GM23338 (cell line): ENCODE measurements at regions not wholly inside any gene's neighbourhood (a gene's known extent, or its start where the extent isn't known, plus 50 kb on each side); places are given as distances from the start of the nearest gene placed in this dataset.

Source experiments
- ATAC-seq: fragments of 200-7000 bp; cut with Tn5 transposase; 3 replicates; pipeline ENCODE4 v1.9.1; 2020
- DNase-seq: peaks from one replicate; pipeline ENCODE4 v3.0.0-alpha.2; 2015; ENCODE audit warnings: low spot score
- H2AFZ ChIP-seq: fragments of 200-600 bp; sonication (generic); 2 replicates; pipeline ENCODE4 v1.8.0; 2016; ENCODE audit warnings: antibody characterized with exemption, mild to moderate bottlenecking, moderate library complexity
- H3F3A ChIP-seq: fragments of 200-600 bp; sonication (generic); replicated peaks from 2 replicates; pipeline ENCODE4 v1.8.0; 2017; ENCODE audit warnings: antibody characterized with exemption, mixed run types, low read depth
- H3K27ac ChIP-seq: fragments of 200-600 bp; sonication (generic); 2 replicates; pipeline ENCODE4 v1.6.1; 2016; ENCODE audit warnings: low read depth
- H3K27me3 ChIP-seq: fragments of 200-600 bp; sonication (generic); 2 replicates; pipeline ENCODE4 v1.8.0; 2016; ENCODE audit warnings: mild to moderate bottlenecking, mixed run types, moderate library complexity; ENCODE audit not compliant: insufficient read depth
- H3K36me3 ChIP-seq: fragments of 200-600 bp; sonication (generic); 2 replicates; pipeline ENCODE4 v1.8.0; 2016; ENCODE audit warnings: mild to moderate bottlenecking; ENCODE audit not compliant: insufficient read depth
- H3K4me1 ChIP-seq: fragments of 200-600 bp; sonication (generic); 2 replicates; pipeline ENCODE4 v1.8.0; 2016; ENCODE audit warnings: mild to moderate bottlenecking, moderate library complexity; ENCODE audit not compliant: insufficient read depth
- H3K4me2 ChIP-seq: fragments of 200-600 bp; sonication (generic); 2 replicates; pipeline ENCODE4 v1.7.1; 2017; ENCODE audit warnings: mixed run types
- H3K4me3 ChIP-seq: fragments of 200-600 bp; sonication (generic); 2 replicates; pipeline ENCODE4 v1.6.1; 2016; ENCODE audit warnings: mixed run types
- H3K79me2 ChIP-seq: fragments of 200-600 bp; sonication (generic); replicated peaks from 2 replicates; pipeline ENCODE4 v1.8.0; 2017; ENCODE audit warnings: mild to moderate bottlenecking; ENCODE audit not compliant: insufficient read depth
- H3K9me2 ChIP-seq: fragments of 200-600 bp; sonication (generic); 2 replicates; pipeline ENCODE4 v1.8.0; 2017; ENCODE audit not compliant: insufficient read depth
- H4K20me1 ChIP-seq: fragments of 200-600 bp; sonication (generic); replicated peaks from 2 replicates; pipeline ENCODE4 v1.8.0; 2017; ENCODE audit warnings: mild to moderate bottlenecking; ENCODE audit not compliant: insufficient read depth
- H3K27ac Mint-ChIP-seq: 2 replicates; pipeline ENCODE4 v1.8.0; 2020; ENCODE audit warnings: inconsistent platforms, mild to moderate bottlenecking, moderate library complexity, mixed read lengths
- H3K27me3 Mint-ChIP-seq: 3 replicates; pipeline ENCODE4 v1.8.0; 2022; ENCODE audit warnings: low read depth, mild to moderate bottlenecking, moderate library complexity, mixed read lengths, inconsistent platforms; ENCODE audit not compliant: insufficient read depth, poor library complexity
- H3K36me3 Mint-ChIP-seq: 3 replicates; pipeline ENCODE4 v1.8.0; 2021; ENCODE audit warnings: low read depth, mild to moderate bottlenecking, inconsistent platforms, moderate library complexity, mixed read lengths
- H3K4me1 Mint-ChIP-seq: 3 replicates; pipeline ENCODE4 v1.8.0; 2020; ENCODE audit warnings: mild to moderate bottlenecking, inconsistent platforms, mixed read lengths
- H3K4me3 Mint-ChIP-seq: 3 replicates; pipeline ENCODE4 v1.8.0; 2021; ENCODE audit warnings: moderate library complexity, mild to moderate bottlenecking, inconsistent platforms, mixed read lengths
- H3K9me3 Mint-ChIP-seq: 3 replicates; pipeline ENCODE4 v1.8.0; 2020; ENCODE audit warnings: moderate library complexity, mild to moderate bottlenecking, inconsistent platforms, mixed read lengths
- CREB1 ChIP-seq: fragments of 250-450 bp; sonication (Bioruptor Pico); IDR thresholded peaks from 2 replicates; pipeline ENCODE4 v1.5.0; 2020; ENCODE audit warnings: low read depth, mild to moderate bottlenecking, moderate library complexity
- ETS1 ChIP-seq: IDR thresholded peaks from 2 replicates; pipeline ENCODE4 v1.6.1; 2016; ENCODE audit warnings: antibody characterized with exemption
- NANOG ChIP-seq: IDR thresholded peaks from 2 replicates; pipeline ENCODE4 v1.6.1; 2016; ENCODE audit warnings: antibody characterized with exemption, borderline replicate concordance
- POLR2AphosphoS5 ChIP-seq: IDR thresholded peaks from 2 replicates; pipeline ENCODE4 v1.6.1; 2016; ENCODE audit warnings: antibody characterized with exemption, low read depth
- STAT1 ChIP-seq: IDR thresholded peaks from one replicate; pipeline ENCODE4 v1.6.1; 2016; ENCODE audit warnings: antibody characterized with exemption; ENCODE audit not compliant: unreplicated experiment
- ZNF114 ChIP-seq: fragments of 250-450 bp; sonication (Bioruptor Pico); IDR thresholded peaks from 2 replicates; pipeline ENCODE4 v1.5.0; 2020; ENCODE audit warnings: mild to moderate bottlenecking, moderate library complexity
- ZNF331 ChIP-seq: fragments of 250-450 bp; sonication (Bioruptor Pico); IDR thresholded peaks from 2 replicates; pipeline ENCODE4 v1.5.0; 2020; ENCODE audit warnings: low read depth, mild to moderate bottlenecking, moderate library complexity
- ZNF462 ChIP-seq: fragments of 250-450 bp; sonication (Bioruptor Pico); IDR thresholded peaks from 2 replicates; pipeline ENCODE4 v1.5.0; 2020; ENCODE audit warnings: mild to moderate bottlenecking, moderate library complexity

GRCh38 chr2:19844750-19845149 lies 57.0 kb downstream of the TTC32 start:
- peaks cover 9% of the 10 kb centered on the region; the same call in 1 of the 3 replicates for H3K9me3 Mint-ChIP-seq
- H3K27me3 Mint-ChIP-seq, result peaks cover 3% of the 10 kb centered on the region
- TF ChIP-seq ZNF114 (CRISPR knock-in tag) (no peak), STAT1 (no peak), ZNF331 (CRISPR knock-in tag) (no peak), ZNF462 (no peak), NANOG (no peak), CREB1 (no peak), ETS1 (no peak), POLR2AphosphoS5 (no peak)
- Histone ChIP-seq H3K4me3 (no peak overlapping the region), H3K4me2 (no peak overlapping the region), H3K27me3 (no peaks in the 10 kb centered on the region), H3K36me3 (no peaks in the 10 kb centered on the region), H3F3A (no peaks in the 10 kb centered on the region), H3K4me1 (no peaks in the 10 kb centered on the region), H3K9me2 (peaks cover 47% of the 10 kb centered on the region), H4K20me1 (no peaks in the 10 kb centered on the region), H2AFZ (no peak overlapping the region), H3K27ac (no peak overlapping the region), H3K79me2 (no peaks in the 10 kb centered on the region)
- H3K36me3 Mint-ChIP-seq, result no peaks in the 10 kb centered on the region
- DNase-seq (no peak), ATAC-seq (no peak)
- no peaks in the 10 kb centered on the region for H3K4me1 Mint-ChIP-seq
- H3K4me3 Mint-ChIP-seq, result no peak overlapping the region
- no peak overlapping the region for H3K27ac Mint-ChIP-seq
